ENCODE measurements at regions not wholly inside any gene's neighbourhood (a gene's known extent, or its start where the extent isn't known, plus 50 kb on each side); places are given as distances from the start of the nearest gene placed in this dataset.
A peak's percentile ranks its signal among the peaks of the same experiment; 100 is the strongest.

DNA sequence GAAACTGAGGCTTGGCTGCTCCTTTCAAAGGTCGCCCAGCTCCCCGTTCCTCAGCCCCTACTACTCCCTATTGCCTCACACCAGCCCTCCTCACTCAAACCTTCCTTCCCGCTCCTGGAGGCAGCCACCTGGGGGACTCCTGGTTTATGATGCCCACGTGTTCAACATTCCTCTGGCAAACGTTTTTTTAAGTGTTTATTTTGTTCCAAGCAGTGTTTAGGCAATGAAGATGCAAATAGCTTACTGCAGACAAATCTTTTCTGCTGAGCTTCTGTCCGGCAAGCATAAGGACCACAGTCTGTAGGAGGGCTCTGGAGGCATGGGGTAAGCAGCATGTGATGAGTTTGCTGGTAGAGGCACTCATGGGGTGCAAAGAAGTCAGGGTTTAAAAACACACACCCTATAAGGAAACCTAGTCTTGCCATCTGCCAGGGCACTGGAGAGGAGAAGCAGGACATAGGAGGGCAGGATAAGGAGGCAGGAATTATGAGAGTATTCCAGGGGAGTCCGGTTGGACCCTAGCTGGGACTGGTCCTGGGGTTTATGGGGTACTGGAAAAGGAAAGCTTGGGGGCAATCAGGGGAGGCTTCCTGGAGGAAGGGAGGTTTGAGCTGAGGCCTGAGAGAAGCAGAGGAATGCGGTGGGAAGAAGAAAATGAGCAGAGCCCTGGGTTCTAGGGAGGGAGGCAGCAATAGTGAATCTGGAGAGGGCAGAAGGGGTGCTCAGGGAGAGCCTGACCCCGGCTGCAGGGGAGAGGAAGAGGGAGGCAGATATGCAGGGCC, 123.3 kb downstream of the NCOR2 start:
- no TSS peak for BruUV-seq (replicated peaks)
- dilution Hi-C loops (cut with HindIII; ENCODE audit: low sequenced_read_pairs, unreplicated experiment): no loop called here

More for the DNA sequence above, 123.3 kb downstream of the NCOR2 start:
- CTCF ChIA-PET: interaction anchor here (0.6 kb wide), 1 partner anchor 55 kb away, joined by 3 read pairs; no protein-coding TSS in a partner anchor
- Histone ChIP-seq H2AFZ (replicated peaks; ENCODE audit: low read length, poor library complexity) (peak overlapping the region; percentile 8), H4K91ac (ENCODE audit: insufficient read depth, low read depth, low read length) (peak overlapping the region; percentile 56; the same call in 1 of the 2 replicates), H3K4me2 (ENCODE audit: low read depth, low read length) (peak overlapping the region; percentile 27), H3K4me3 (ENCODE audit: insufficient read depth, low read depth, low read length) (no peak overlapping the region), H3K14ac (replicated peaks; ENCODE audit: low read depth, low read length) (peak overlapping the region; percentile 60; the same call in 1 of the 2 replicates), H3K4ac (ENCODE audit: low read depth, low read length) (peak overlapping the region; percentile 65), H4K20me1 (ENCODE audit: insufficient read depth, low read length) (peaks cover 9% of the 10 kb centered on the region), H2BK15ac (ENCODE audit: low read depth, low read length) (no peak overlapping the region; the same call in 2 of the 3 replicates), H3K9me1 (ENCODE audit: insufficient read depth, low read length) (peaks cover 23% of the 10 kb centered on the region), H3K36me3 (ENCODE audit: control insufficient read depth, insufficient read depth, low read length) (peaks cover 19% of the 10 kb centered on the region; the same call in 1 of the 2 replicates), H4K8ac (ENCODE audit: low read depth in 2 of 2, low read length in 2 of 2) (no peak overlapping the region; a peak in 1 of 4 replicates), H3K9ac (ENCODE audit: low read depth, low read length) (no peak overlapping the region), H3K27ac (ENCODE audit: insufficient read depth, low read length) (peak overlapping the region; percentile 24; the same call in 1 of the 2 replicates), H3K27me3 (ENCODE audit: control insufficient read depth, insufficient read depth, low read length) (no peaks in the 10 kb centered on the region), H3K4me1 (ENCODE audit: control insufficient read depth, insufficient read depth, low read length) (peaks cover 26% of the 10 kb centered on the region), H3K56ac (ENCODE audit: extremely low read depth, insufficient read depth, low read length) (peak overlapping the region; percentile 35; the same call in 1 of the 2 replicates), H4K5ac (ENCODE audit: low read depth, low read length) (peak overlapping the region; percentile 6; the same call in 1 of the 2 replicates), H3K18ac (ENCODE audit: low read depth, low read length) (peak overlapping the region; percentile 14; the same call in 1 of the 2 replicates), H3K9me3 (ENCODE audit: control insufficient read depth, insufficient read depth, low read length) (no peaks in the 10 kb centered on the region), H2BK120ac (ENCODE audit: low read depth, low read length) (0 out of 2 replicates have a peak overlapping the region, but pooled peaks have one; percentile 5), H2AK9ac (replicated peaks; ENCODE audit: low read depth, low read length, poor library complexity) (peak overlapping the region; percentile 83), H2BK20ac (ENCODE audit: low read depth, low read length) (peak overlapping the region; percentile 49), H3K79me1 (ENCODE audit: low read depth in 1 of 2, low read length in 2 of 2) (peaks cover 23 to 76% of the 10 kb centered on the region in 2 experiments), H2AK5ac (ENCODE audit: low read depth, low read length) (peak overlapping the region; percentile 54; the same call in 1 of the 2 replicates), H2BK5ac (ENCODE audit: low read depth, low read length, poor library complexity, severe bottlenecking) (peak overlapping the region; percentile 28), H3K23ac (ENCODE audit: low read depth, low read length) (peak overlapping the region; percentile 43; the same call in 1 of the 2 replicates)
- TF ChIP-seq, protein P1, sequence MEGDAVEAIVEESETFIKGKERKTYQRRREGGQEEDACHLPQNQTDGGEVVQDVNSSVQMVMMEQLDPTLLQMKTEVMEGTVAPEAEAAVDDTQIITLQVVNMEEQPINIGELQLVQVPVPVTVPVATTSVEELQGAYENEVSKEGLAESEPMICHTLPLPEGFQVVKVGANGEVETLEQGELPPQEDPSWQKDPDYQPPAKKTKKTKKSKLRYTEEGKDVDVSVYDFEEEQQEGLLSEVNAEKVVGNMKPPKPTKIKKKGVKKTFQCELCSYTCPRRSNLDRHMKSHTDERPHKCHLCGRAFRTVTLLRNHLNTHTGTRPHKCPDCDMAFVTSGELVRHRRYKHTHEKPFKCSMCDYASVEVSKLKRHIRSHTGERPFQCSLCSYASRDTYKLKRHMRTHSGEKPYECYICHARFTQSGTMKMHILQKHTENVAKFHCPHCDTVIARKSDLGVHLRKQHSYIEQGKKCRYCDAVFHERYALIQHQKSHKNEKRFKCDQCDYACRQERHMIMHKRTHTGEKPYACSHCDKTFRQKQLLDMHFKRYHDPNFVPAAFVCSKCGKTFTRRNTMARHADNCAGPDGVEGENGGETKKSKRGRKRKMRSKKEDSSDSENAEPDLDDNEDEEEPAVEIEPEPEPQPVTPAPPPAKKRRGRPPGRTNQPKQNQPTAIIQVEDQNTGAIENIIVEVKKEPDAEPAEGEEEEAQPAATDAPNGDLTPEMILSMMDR (conservative IDR thresholded peaks at IDR 0.05; ENCODE audit: low read depth, low read length): no peak
- TF ChIP-seq MAFK (IDR thresholded peaks at IDR 0.05; ENCODE audit: low read depth, low read length) (no peak), MXI1 (IDR thresholded peaks at IDR 0.05; ENCODE audit: borderline replicate concordance, low read depth, low read length) (no peak), POLR2A (IDR thresholded peaks at IDR 0.05; ENCODE audit: low read depth, low read length) (no peak), USF2 (IDR thresholded peaks at IDR 0.05; ENCODE audit: low read depth, low read length) (peak; percentile 75)
- intact Hi-C loops (cut with micrococcal nuclease): no loop called here
- in situ Hi-C loops (cut with MboI; ENCODE audit: low sequenced_read_pairs): no loop called here
- whole genome bisulfite sequencing, 2 experiments (ENCODE audit: extremely low coverage in 2 of 2, insufficient read length in 1 of 2): 100% methylated on average over 2 of the region's 9 CpGs; no CpG with 5 or more reads in 1 of the 2 experiments
- POLR2A ChIA-PET (ENCODE audit: unreplicated experiment): no interaction called here
- peak; percentile 70 for ATAC-seq (ENCODE audit: low read depth)
- DNase-seq: peak; percentile 65

Measured in IMR-90 (cell line).